C4-2B (cell line): ENCODE measurements at regions not wholly inside any gene's neighbourhood (a gene's known extent, or its start where the extent isn't known, plus 50 kb on each side); places are given as distances from the start of the nearest gene placed in this dataset.

ENCODE experiments used
- ZFX ChIP-seq: fragments of 450-650 bp; IDR thresholded peaks from 2 replicates; pipeline ENCODE4 v1.6.1; 2017
- TF ChIP-seq, protein P1 (sequence below): fragments of 450-650 bp; conservative IDR thresholded peaks from 2 replicates; pipeline ENCODE4 v1.5.1; 2017; ENCODE audit warnings: mild to moderate bottlenecking

DNA sequence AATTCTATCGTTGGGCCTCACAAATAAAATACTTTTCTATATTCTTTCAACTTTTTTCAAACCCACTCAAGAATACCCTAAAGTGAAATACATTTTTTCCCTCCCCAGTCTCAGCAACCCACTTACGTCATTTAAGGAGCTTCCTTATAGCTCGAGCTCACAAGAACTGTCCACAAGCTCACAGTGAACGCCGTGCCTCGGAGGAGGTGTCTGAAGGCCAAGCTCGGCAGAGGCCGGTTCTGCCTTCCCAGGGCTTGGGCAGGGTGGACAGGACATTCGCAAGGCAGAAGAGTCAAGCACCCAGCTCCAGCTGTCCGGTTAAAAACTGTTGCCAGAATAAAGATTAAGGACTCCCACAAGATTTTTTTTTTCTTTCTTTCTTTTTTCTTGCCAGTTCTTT is 802.3 kb downstream of the QKI start:
- TF ChIP-seq, protein P1, sequence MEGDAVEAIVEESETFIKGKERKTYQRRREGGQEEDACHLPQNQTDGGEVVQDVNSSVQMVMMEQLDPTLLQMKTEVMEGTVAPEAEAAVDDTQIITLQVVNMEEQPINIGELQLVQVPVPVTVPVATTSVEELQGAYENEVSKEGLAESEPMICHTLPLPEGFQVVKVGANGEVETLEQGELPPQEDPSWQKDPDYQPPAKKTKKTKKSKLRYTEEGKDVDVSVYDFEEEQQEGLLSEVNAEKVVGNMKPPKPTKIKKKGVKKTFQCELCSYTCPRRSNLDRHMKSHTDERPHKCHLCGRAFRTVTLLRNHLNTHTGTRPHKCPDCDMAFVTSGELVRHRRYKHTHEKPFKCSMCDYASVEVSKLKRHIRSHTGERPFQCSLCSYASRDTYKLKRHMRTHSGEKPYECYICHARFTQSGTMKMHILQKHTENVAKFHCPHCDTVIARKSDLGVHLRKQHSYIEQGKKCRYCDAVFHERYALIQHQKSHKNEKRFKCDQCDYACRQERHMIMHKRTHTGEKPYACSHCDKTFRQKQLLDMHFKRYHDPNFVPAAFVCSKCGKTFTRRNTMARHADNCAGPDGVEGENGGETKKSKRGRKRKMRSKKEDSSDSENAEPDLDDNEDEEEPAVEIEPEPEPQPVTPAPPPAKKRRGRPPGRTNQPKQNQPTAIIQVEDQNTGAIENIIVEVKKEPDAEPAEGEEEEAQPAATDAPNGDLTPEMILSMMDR, result no peak
- no peak for TF ChIP-seq ZFX
